Adrenal gland (tissue), 9 donors: ENCODE measurements at regions not wholly inside any gene's neighbourhood (a gene's known extent, or its start where the extent isn't known, plus 50 kb on each side); places are given as distances from the start of the nearest gene placed in this dataset.

Source experiments
- DNase-seq, 7 donors: peaks; one replicate each; pipeline ENCODE4 v3.0.0-alpha.2; 2019 to 2020
- H3K27ac ChIP-seq, 5 donors: fragments of 200-600 bp; sonication (generic) in 4 of 5; 1 replicate in 3 of 5; 2 replicates in 2 of 5; pipeline versions ENCODE4 v1.5.1 to v1.8.0; 2016 to 2020; ENCODE audit warnings: mild to moderate bottlenecking in 1 of 5
- H3K27me3 ChIP-seq: fragments of 200-600 bp; 2 replicates; pipeline ENCODE4 v1.8.0; 2021
- H3K36me3 ChIP-seq, 2 donors: fragments of 200-600 bp; replicated peaks in 1 of 2; 1 replicate in 1 of 2; 2 replicates in 1 of 2; pipeline versions ENCODE4 v1.5.1 to v1.8.0; 2018 to 2022
- H3K4me1 ChIP-seq, 2 donors: fragments of 200-600 bp; replicated peaks in 1 of 2; 1 replicate in 1 of 2; 2 replicates in 1 of 2; pipeline versions ENCODE4 v1.5.1 to v1.8.0; 2018 to 2021
- H3K4me3 ChIP-seq, 4 donors: fragments of 200-600 bp; sonication (generic) in 3 of 4; one replicate each; pipeline ENCODE4 v1.5.1; 2016 to 2018
- H3K9me3 ChIP-seq, 3 donors: fragments of 200-600 bp; sonication (generic) in 1 of 3; replicated peaks in 1 of 3; 1 replicate in 2 of 3; 2 replicates in 1 of 3; pipeline versions ENCODE4 v1.5.1 to v1.8.0; 2016 to 2021
- POLR2A ChIP-seq, 2 donors: fragments of 450-650 bp; IDR thresholded peaks; one replicate each; pipeline ENCODE4 v1.6.1; 2017; ENCODE audit warnings: antibody characterized with exemption in 2 of 2, mild to moderate bottlenecking in 2 of 2, moderate library complexity in 1 of 2
- WGBS, 4 donors: extraction: QIAGEN DNeasy Blood & Tissue Kit in 2 of 4; methylation state at CpG; one replicate each; pipeline versions ENCODE4 v1.1.5 to v1.1.7; 2013 to 2017; 5-methylcytosine and 5-hydroxymethylcytosine counted together
- intact Hi-C, 2 donors: fragments of 100-400 bp; cut with DNase I; formaldehyde crosslinking; loops; one replicate each; pipeline versions ENCODE4 v1.14.1 to v1.15.0; 2022 to 2023
- TF ChIP-seq, protein P1 (sequence below), 6 experiments: fragments of 450-650 bp in 4 of 6; fragments of 200-600 bp in 2 of 6; sonication (generic) in 1 of 6; IDR thresholded peaks; 1 replicate in 5 of 6; 2 replicates in 1 of 6; pipeline versions ENCODE4 v1.5.1 to v1.8.0; 2016 to 2021; ENCODE audit warnings: antibody characterized with exemption in 6 of 6, mild to moderate bottlenecking in 2 of 6, moderate library complexity in 1 of 6
- donor health status: healthy with polysubstance abuse.
- donor health status: Bipolar disorder and iron deficiency.
- donor health status: DM: yes; HTN: yes; CAD: no.
- donor health status: DM: no; HTN: no; CAD: no.
- donor health status: DM: no; HTN: no; CAD: no.

DNA sequence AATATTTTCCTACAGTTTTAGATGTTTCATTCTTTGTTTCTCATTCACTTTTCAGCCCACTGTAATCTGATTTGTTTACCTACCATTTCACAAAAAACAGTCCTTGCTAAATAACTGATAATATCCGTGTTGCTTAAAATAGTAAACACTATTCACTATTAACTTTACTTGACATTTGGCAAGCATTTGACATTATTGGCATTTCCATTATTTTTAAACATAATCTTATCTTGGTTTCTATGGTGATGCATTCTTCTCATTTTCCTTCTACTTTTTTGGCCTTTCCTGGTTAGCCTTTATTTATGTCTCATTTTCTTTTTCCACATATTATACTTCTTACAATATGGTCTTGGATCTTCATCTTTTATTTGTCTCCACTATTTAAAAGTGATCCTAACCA, 715.3 kb downstream of the DNAJB9 start:
- H3K27ac ChIP-seq, result no peak overlapping the region
- no peaks in the 10 kb centered on the region for H3K27me3 ChIP-seq
- WGBS, 4 donors, result 21 to 27% (median 23%) methylated on average over 1 of the region's 1 CpG
- no peaks in the 10 kb centered on the region for H3K36me3 ChIP-seq
- no peaks in the 10 kb centered on the region for H3K4me1 ChIP-seq
- TF ChIP-seq POLR2A (IDR thresholded peaks at IDR 0.05), result no peak
- TF ChIP-seq, protein P1, sequence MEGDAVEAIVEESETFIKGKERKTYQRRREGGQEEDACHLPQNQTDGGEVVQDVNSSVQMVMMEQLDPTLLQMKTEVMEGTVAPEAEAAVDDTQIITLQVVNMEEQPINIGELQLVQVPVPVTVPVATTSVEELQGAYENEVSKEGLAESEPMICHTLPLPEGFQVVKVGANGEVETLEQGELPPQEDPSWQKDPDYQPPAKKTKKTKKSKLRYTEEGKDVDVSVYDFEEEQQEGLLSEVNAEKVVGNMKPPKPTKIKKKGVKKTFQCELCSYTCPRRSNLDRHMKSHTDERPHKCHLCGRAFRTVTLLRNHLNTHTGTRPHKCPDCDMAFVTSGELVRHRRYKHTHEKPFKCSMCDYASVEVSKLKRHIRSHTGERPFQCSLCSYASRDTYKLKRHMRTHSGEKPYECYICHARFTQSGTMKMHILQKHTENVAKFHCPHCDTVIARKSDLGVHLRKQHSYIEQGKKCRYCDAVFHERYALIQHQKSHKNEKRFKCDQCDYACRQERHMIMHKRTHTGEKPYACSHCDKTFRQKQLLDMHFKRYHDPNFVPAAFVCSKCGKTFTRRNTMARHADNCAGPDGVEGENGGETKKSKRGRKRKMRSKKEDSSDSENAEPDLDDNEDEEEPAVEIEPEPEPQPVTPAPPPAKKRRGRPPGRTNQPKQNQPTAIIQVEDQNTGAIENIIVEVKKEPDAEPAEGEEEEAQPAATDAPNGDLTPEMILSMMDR (IDR thresholded peaks at IDR 0.05), result no peak
- H3K9me3 ChIP-seq, result no peaks in the 10 kb centered on the region
- no peak overlapping the region for H3K4me3 ChIP-seq
- intact Hi-C loops, result no loop called here
- DNase-seq, result no peak

DNA sequence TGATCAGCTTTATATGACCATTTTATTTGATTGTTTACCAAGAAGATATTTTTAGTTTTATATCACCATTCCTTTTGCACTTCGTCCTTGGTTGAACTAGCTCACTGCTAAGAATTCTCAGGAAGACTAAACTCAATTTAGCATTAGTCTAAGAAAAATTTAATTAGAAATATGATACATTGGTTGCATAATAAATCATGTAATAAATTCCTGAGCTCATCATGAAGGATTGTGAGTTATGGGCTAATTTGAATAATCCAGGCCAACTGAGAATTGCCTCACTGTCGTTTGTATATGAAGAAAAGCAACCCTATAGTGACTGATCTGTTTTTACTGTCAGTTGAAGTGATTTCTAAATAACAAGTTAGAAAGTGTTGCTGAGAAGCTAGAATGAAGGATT, 725.5 kb downstream of the DNAJB9 start:
- no peak for DNase-seq
- Histone ChIP-seq H3K4me3 (no peak overlapping the region), H3K27ac (no peak overlapping the region), H3K4me1 (no peaks in the 10 kb centered on the region), H3K27me3 (no peaks in the 10 kb centered on the region), H3K9me3 (no peaks in the 10 kb centered on the region), H3K36me3 (no peaks in the 10 kb centered on the region)
- intact Hi-C loops, result no loop called here
- WGBS, 4 donors, result 39 to 51% (median 47%) methylated on average over 2 of the region's 2 CpGs
- TF ChIP-seq, protein P1 (IDR thresholded peaks at IDR 0.05), result no peak
- no peak for TF ChIP-seq POLR2A (IDR thresholded peaks at IDR 0.05)

DNA sequence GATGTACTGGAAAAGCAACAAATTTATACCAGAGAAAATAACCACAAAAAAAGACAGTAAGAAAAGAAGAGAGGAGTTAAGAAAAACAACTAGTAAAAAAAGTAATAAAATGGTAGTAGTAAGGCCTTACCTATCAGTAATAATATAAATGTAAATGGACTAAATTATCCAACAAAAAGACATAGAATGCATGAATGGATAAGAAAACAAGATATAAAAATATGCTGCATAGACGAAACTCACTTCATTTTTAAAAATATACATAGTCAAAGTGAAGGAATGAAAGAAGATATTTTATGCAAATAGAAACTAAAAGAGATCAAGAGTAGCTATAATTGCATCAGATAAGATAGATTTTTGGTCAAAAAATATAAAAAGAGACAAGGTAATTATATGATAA, 739.1 kb downstream of the DNAJB9 start:
- intact Hi-C loops, result no loop called here
- no peak overlapping the region for H3K4me3 ChIP-seq
- no peak overlapping the region for H3K27ac ChIP-seq
- no peaks in the 10 kb centered on the region for H3K9me3 ChIP-seq
- H3K36me3 ChIP-seq, result no peaks in the 10 kb centered on the region
- no peak for TF ChIP-seq POLR2A (IDR thresholded peaks at IDR 0.05)
- TF ChIP-seq, protein P1 (IDR thresholded peaks at IDR 0.05), result no peak
- H3K27me3 ChIP-seq, result no peaks in the 10 kb centered on the region
- no peak for DNase-seq
- H3K4me1 ChIP-seq, result no peaks in the 10 kb centered on the region
- 63 to 83% (median 74%) methylated on average over 1 of the region's 1 CpG for WGBS, 4 donors

DNA sequence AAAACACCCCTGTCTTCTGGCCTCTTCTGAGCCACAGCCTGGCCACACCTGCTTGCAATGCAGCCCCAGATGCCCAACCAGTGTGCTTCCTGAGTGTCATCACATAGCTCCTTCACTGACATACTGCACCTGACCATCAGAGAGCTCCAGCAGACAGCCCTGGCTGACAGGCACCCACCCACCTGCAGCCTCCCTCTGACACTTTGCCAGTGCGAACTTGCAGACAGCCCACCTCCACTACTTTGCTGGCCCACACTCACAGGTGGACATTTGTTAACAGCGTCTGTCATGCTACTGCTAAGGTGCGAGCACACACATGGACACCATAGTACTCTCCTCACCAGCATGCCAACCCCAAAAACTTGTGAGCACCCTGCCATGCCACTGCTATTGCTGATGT, 740.1 kb downstream of the DNAJB9 start:
- H3K36me3 ChIP-seq, result no peaks in the 10 kb centered on the region
- H3K27ac ChIP-seq, result no peak overlapping the region
- H3K27me3 ChIP-seq, result no peaks in the 10 kb centered on the region
- H3K9me3 ChIP-seq, result no peaks in the 10 kb centered on the region
- H3K4me3 ChIP-seq, result no peak overlapping the region
- intact Hi-C loops, result no loop called here
- H3K4me1 ChIP-seq, result no peaks in the 10 kb centered on the region
- DNase-seq, result no peak
- TF ChIP-seq POLR2A (IDR thresholded peaks at IDR 0.05), result no peak
- TF ChIP-seq, protein P1 (IDR thresholded peaks at IDR 0.05), result no peak
- 77 to 100% (median 85%) methylated on average over 3 of the region's 3 CpGs for WGBS, 4 donors
